NCI-H748 treated with DMSO at 0.1 percent for 48 hours (cell line): ENCODE measurements at regions not wholly inside any gene's neighbourhood (a gene's known extent, or its start where the extent isn't known, plus 50 kb on each side); places are given as distances from the start of the nearest gene placed in this dataset.
"Not testable (repeated sequence)": the region's sequence is repeated elsewhere in the genome, so short reads cannot be mapped to it uniquely, and the experiment has no call there.

Experiments
- DNase-seq: peaks from one replicate; lab custom pipeline; 2025; lab: John Stamatoyannopoulos, UW

DNA sequence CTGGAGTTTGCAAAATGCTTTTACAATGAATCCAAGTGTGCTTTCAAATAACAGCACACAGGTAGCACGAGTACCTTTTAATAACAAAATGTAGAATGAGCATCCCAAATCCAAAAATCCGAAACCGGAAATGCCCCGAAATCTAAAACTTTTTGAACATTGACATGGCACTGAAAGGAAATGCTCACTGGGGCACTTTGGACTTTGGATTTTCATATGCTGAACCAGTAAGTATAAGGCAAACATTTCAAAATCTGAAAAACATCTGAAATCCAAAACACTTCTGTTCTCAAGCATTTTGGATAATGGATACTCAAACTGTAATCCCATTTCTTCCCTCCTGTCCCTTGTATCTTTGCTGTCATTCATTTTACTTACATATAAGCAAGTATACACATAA is 50.1 kb downstream of the GCNT4 start:
- DNase-seq, result no peak

DNA sequence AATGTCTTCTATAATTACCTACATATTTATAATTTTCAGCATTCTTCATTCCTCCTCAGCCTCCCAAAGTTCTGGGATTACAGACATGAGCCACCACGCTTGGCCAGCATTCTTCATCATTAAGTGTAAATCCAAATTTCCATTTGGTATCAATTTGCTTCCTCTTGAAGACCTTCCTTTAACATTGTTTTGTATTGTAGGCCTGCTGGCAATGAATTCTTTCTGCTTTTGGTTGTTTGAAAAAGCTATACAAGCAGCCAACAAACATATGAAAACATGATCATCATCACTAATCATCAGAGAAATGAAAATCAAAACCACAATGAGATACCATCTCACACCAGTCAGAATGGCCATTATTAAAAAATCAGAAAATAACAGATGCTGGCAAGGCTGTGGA is 56.4 kb downstream of the GCNT4 start:
- no peak for DNase-seq

DNA sequence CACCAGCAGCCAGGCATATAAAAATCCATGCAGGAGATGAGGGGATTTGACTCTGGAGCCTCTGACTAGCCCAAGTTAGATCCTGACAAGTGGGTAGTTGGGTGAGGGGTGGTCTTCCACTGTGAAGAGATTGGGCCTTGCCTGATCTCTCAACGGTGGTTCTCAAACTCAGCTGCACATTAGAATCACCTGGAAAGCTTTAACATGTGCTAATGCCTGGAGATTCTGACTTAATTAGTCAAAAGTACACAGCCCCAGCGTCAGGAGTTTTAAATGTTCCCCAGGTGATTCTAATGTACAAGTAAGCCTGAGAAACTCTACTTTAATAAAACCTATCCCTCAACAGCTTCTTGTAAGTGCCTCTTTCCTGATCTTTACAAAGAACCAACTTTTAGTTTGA is 57.5 kb downstream of the GCNT4 start:
- DNase-seq, result no peak

DNA sequence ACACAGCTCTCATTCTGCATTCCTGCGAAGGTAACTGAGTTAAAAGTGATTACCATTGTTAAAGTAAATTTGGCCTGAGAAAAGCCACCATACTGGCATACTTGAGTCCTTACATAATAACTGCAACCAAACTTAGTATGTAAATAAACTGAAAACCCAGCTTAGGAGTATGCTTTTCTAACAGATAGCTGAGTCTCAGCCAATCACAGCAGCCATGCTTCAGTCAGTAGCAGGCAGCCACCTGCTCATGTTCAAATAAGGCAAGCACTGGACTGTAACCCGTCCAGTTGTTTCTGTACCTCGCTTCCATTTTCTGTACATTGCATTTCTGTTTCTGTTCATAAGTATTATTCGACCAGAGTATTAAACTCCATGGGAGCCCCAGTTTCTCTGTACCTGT is 58.6 kb downstream of the GCNT4 start:
- DNase-seq, result no peak

DNA sequence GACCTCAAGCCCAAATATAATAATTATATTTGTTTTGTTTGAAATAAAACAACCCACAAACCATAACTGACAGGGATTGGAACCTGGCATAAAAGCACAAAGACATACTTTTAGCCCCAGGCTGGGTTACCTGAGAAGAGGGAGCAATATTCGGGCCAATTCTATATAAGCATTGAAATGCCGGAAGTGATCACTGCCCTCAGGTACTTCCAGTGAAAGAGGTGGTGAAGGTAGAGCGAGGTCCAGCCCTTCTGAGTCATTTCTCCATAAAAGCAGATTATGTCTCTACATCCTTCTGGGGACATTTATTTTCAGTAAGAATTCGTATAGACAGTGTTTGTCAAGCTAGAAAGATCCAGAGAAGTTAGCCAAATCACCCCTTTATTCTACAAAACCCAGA is 59.6 kb downstream of the GCNT4 start:
- no peak for DNase-seq

DNA sequence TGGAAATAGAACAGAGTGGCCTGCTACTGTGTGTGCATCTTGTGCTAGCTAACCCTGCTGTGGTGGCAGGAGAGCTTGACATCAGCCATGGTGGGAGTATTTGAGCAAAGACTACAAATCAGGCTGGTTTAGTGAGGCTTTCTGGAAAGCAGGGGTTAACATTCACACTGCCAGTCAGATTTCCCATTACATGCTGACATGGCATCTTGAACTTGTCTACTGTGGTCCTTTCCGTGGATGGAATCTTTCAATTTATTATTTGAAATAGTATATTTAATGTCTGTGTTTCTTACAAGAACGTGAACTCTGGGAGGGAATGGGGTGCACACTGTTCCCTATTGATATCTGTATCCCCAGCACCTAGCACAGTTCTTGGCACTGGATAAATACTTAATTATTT is 60.8 kb downstream of the GCNT4 start:
- DNase-seq, result no peak

DNA sequence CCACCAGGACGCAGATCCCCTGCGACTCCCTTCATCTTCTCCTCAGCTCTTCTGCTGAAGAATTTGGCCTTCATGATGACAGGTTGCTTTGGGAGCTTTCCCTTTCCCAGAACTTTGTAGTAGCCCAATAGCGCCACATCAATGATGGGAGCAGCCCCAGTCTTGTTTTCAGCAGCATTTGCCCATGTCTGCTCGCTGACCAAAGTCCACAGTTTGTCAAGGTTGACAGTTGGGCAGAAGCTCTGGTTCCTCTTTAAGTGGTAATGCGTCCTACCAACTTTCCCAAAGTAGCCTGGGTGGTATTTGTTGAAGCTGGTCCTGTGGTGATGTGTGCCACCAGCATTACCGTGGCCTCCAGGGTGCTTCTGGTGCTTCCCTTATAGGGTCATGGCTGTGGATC is 62.2 kb downstream of the GCNT4 start:
- no peak for DNase-seq

DNA sequence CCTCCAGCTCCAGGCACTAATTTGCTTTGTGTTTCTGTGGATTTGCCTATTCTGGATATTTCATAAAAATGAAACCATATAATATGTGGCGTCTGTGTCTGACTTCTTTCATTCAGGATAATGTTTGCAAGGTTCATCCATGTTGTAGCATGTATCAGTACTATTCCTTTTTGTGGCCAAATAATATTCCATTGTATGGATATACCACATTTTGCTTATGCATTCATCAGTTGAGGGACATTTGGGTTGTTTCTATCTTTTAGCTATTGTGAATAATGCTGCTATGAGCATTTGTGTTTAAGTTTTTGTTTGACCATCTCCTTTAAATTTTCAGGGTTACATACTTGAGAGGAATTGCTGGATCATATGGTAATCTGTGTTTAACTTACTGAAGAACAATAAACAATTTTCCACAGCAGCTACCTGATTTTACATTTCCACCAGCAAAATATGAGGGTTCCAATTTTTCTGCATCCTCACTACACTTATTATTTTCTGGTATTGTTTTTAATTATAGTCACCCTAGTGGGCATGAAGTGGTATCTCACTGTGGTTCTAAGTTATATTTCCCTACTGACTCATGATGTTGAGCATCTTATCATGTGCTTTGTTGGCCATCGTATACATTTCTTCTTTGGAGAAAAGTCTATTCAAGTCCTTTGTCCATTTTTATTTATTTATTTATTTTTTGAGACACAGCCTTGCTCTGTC is 63.9 kb downstream of the GCNT4 start:
- DNase-seq, result no peak

DNA sequence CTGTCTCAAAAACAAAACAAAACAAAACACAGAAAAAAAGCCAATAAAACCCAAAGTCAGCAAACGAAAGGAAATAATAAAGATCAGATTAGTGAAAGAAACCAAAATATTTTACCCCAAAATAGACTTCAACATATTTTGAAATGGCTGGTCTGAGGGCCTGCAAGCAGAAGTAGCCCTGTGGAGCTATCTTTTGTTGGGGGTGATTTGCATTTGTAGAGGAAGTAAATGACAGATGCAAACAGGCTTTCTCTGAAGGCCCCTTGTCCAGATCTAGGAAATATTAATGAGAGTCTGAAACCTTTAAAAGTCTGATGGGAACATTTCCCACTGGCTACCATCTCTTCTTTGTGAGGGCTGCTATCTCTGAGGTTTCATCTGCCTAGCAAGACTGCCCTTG is 74.0 kb downstream of the GCNT4 start:
- DNase-seq, result no peak

DNA sequence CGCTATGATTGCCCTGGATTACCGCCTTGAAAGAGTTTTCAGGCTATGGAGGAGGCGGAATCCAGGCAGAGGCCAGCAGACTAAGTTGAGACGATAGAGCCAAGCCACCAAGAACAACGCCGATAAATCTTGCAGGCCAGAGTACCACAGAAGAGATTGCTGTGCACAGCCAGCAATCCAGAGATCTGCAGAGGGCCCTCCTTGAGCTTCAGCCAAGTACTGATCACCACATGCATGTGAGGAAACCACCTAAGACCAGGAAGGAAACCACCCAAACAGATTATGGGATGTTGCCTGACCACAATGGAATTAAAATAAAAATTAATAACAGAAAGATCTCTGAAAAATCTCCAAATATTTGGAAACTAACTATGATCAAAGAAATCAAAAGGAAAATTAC is 74.9 kb downstream of the GCNT4 start:
- DNase-seq, result no peak

DNA sequence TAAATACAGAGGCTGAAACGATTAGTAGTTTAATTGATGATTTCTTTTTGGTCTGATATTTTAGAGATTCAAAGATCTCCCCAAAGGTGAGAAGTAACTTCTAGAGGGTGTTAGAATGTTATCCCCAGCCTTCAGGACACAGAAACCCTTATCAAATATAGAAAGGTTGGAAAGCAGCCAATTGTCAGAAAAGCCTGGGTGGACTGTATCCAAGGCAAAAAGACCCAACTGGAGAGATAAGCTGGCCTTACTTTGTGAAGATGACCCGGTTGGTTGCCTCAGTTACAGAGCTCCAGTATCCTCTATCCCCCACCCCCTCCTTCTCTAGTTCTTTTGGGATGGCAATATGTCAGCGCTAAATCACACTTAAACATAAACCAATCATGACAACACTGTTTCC is 75.7 kb downstream of the GCNT4 start:
- DNase-seq, result no peak

DNA sequence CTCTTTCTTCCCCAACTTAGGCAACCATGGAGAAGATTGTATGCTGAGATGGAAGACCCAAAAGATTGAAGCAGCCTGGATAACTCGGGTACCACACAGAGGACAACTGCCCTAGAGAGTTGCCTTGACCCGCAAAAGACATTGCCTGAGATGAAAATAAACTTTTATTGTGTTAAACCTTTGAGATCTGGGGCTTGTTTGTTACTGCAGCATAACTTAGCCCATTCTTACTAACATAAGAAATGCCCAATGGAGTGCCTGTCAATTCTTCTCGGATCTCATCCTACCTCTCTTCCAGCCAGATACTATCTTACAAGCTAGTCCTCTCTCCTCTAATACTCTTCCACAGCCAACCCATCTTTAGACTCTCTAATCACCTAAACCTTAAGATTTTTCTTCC is 76.8 kb downstream of the GCNT4 start:
- DNase-seq, result no peak

DNA sequence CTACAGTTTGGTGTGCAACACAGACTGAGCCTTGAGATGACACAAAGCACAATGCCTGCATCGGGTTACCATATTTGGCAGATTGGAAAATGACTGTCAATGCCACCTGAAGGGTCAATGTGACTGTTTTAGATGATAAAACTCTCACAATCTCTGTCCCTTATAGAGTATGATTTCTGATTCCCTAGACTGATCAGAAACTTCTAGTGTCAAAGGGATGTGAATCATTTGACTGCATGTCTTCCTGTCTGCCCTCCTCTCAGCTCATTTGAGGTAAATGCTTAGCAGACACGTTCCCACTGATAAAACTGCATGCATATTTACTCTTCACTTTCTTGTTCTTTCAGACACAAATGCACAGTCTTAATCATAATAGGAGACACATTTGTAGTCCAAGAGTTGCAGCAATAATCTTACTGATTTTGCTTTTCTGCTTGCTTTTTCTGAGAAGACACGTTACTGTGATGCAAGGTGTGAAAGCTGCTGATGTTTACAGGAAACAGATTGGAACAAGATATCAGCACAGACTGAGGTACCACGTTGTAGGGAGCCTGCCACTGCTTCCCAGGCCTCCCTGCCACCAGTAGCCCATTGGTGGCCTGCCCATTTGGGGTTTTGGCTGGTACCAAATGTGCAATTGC is 77.8 kb downstream of the GCNT4 start:
- DNase-seq, result no peak

DNA sequence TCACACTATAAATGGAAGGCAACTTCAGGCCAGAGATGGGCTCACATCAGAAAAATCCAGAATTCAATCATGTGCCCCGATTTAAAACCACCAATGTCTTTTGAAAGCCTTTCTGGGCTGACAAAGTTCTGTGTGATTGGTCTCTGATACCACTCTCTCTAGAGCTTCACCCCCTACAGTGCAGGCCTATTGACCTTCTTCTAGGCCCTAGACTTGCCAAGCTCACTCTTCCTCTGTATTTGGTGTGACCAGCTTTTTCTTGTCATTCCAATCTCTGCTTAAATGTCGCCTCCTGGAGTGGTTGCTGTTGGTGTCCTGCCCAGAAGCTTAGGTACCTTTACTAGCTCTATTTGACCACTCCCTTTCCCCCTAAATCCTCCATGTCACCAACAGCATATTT is 78.7 kb downstream of the GCNT4 start:
- DNase-seq, result no peak

DNA sequence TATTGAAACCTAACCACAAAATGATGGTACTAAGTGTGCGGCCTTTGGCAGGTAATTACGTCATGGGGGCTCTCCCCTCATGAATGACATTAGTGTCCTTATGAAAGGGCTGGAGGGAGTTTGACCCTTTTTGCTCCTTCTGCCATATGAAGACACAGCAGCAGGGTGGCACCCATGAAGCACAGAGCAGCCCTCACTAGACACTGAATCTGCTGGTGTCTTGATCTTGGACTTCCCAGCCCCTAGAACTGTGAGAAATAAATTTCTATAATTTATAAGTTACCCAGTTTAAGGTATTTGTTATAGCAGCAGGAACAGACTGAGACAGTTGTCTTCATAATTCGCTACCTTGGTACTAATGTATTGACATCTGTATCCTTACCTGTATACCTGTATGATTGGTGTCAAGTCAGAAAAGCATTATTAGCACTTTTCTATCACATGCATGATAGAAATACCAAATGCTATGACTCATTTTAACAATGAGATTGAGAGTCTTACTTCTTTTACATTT is 80.4 kb downstream of the GCNT4 start:
- DNase-seq, result no peak

DNA sequence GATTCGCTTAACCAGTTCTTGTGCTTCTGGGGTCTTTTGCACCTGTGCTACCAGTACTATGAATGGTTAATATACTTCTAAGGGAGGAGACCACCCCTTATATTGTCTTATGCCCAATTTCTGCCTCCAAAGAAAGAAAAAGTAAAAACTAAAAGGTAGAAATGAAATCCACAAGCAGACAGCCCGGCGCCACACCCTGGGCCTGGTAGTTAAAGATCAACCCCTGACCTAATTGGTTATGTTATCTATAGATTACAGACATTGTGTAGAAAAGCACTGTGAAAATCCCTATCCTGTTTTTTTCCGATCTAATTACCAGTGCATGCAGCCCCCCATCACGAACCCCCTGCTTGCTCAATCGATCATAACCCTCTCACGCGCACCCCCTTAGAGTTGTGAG is 81.5 kb downstream of the GCNT4 start:
- not testable (repeated sequence) for DNase-seq

DNA sequence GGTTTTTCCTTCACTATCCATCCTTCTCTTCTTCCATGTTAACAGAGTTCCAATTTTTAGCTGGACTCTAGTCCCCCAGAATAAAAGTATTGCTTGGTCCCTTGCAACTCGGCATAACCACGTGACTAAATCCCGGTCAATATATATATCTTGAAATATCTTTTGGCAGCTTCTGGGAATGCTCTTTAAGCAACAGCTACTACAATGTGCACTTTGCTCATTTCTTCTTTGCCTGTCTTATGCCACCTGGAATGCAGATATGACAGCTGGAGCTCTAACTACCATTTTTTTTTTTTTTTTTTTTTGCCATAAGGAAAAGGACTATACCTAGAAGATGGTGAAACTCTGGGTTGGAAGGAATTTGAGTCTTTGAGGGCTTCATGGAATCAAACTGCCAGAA is 82.6 kb downstream of the GCNT4 start:
- DNase-seq, result no peak

DNA sequence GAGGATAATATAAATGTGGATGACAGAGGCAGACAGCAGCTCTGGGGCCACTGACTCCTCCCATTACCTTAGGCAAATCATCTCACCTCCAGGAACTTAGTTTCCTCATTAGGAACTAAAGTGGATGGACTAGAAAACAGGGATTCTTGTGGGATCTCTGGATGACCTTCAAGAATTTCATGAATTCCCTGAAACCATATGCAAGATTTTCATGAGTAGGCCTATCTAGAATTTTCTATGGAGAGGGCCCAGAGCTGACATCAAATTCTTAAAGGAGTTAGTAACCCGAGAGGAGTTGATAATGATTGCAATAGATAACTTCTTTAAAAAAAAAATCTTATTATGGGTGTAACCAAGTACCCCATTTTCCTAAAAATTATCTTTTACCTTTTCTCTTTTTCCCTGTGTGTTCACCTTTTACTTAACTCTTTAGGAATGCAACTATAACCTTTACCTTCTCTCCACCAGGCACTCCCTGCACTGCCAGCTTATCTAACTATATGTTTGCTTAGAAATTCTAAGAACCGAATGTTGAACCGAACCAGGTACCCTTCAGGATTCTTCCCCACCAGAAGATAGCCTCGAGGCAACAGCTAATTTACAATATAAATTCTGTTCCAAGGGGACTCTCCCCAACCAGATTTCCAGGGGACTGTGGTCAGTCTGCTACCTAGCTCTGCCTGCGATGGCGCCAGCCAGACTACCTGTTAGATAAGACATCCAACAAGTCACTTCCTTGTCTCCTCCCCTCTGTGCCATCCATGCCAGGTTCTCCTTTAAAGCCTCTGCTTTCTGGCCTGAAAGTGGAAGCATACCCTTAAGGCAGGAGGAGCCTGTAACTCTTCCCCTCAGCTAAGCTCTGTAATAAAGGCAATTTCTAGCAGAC is 86.0 kb downstream of the GCNT4 start:
- no peak for DNase-seq

DNA sequence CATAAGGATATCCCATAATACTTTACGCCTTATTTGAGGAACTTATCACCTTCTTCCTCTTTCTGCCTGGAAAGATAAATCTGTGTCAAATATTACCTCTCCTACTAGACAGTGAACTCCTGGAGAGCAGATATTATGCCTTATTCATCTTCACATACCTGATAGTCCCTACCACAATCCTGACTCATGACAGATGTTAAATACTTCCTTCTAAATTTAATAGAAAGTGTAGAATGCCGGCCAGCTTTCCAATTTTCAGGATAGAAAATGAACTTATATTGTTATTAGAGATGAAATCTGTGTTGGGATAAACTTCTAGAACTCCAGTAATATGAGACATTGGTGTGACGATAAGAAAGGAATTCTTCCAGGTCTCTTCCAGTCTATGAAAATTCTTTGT is 89.0 kb downstream of the GCNT4 start:
- DNase-seq, result no peak

DNA sequence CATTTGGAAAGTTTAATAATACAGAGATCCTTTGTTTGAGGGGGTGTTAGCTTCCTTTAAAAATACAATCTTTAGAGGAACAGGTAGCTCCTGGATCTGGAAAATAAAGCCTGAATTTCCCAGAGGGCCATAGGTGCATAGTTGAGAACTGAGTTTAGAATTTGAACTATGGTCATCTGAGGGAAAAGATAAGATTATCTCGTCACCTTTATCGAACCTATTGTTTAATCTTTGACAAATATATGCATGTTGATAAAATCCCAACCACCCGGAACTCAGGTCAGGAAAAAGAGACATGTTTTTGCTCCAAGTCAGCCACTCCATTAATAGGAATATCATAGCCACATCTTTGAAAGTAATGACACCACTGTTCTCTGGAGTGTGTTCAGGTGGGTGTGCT is 91.7 kb upstream of the FAM169A start:
- no peak for DNase-seq

DNA sequence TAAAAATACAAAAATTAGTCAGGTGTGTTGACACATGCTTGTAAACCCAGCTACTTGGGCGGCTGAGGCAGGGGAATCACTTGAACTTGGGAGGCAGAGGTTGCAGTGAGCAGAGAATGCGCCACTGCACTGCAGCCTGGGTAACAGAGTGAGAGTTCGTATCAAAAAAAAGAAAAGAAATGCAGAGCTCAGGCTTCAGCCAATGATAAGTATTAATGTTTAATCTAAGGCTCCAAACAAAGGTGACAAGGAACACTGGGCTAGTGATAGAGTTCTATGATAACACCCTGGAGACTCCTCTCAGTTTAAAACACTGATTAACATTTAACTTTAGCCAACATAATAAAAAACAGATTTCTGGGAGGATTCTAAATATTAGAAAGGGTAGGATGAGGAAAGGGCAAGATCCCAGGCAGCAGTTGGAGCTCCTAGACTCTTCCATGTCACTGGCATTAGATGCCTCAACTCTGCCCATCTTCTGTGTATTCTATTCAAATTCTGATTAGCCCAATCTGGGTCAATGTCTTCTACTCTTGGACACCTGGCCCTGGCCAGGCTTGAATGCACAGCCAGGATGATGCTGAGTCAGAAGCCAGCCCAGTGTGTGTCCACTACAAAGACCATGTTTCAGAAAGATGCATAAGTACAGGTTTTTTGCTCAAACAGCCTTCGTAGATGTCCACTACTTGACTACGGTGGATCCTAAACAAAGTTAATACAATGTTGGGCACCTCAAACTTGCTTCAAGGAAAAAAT is 91.0 kb upstream of the FAM169A start:
- no peak for DNase-seq

DNA sequence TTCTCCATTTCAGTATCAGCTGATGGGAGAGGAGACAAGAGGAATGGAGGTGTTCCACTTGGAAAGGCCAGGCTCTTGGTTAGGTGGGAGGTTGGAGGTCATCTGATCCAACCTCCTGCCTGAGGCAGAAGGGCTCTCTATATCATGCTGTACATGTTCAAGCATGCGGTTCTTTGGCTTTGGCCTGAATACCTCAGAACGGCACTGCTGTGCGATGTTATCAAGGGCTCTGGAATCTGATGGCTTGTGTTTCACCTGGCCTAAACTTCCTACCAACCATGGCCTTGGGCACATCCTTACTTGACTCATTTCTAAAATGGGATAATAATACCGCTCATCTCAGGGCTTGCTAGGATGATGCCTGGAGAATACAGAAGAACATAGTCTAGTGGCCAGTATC is 90.1 kb upstream of the FAM169A start:
- DNase-seq, result no peak
